Vagina (tissue), 2 donors: ENCODE measurements at regions not wholly inside any gene's neighbourhood (a gene's known extent, or its start where the extent isn't known, plus 50 kb on each side); places are given as distances from the start of the nearest gene placed in this dataset.
A peak's percentile ranks its signal among the peaks of the same experiment; 100 is the strongest.

Experiments
- DNase-seq, 2 donors: peaks; one replicate each; pipeline ENCODE4 v3.0.0-alpha.2; 2017; ENCODE audit errors: extremely low spot score in 2 of 2
- H3K27ac ChIP-seq: fragments of 200-600 bp; sonication (generic); one replicate; pipeline ENCODE4 v1.5.1; 2019
- H3K27me3 ChIP-seq: fragments of 200-600 bp; sonication (generic); one replicate; pipeline ENCODE4 v1.5.1; 2019
- H3K36me3 ChIP-seq, 2 donors: fragments of 200-600 bp; sonication (generic); one replicate each; pipeline ENCODE4 v1.5.1; 2017 to 2019
- H3K4me1 ChIP-seq: fragments of 200-600 bp; sonication (generic); one replicate; pipeline ENCODE4 v1.5.1; 2019
- H3K4me3 ChIP-seq, 2 donors: fragments of 200-600 bp; sonication (generic); 1 replicate in 1 of 2; 2 replicates in 1 of 2; pipeline ENCODE4 v1.5.1; 2016 to 2019
- H3K9me3 ChIP-seq: fragments of 200-600 bp; sonication (generic); one replicate; pipeline ENCODE4 v1.5.1; 2019
- CTCF ChIP-seq, 3 experiments: fragments of 450-650 bp in 2 of 3; fragments of 200-600 bp in 1 of 3; sonication (generic) in 1 of 3; IDR thresholded peaks; one replicate each; pipeline ENCODE4 v1.5.1; 2017 to 2019; ENCODE audit warnings: antibody characterized with exemption in 3 of 3, mild to moderate bottlenecking in 2 of 3, moderate library complexity in 2 of 3
- POLR2A ChIP-seq, 2 donors: fragments of 450-650 bp; IDR thresholded peaks; one replicate each; pipeline ENCODE4 v1.6.1; 2017; ENCODE audit warnings: antibody characterized with exemption in 2 of 2, mild to moderate bottlenecking in 2 of 2, moderate library complexity in 2 of 2
- POLR2AphosphoS5 ChIP-seq, 2 donors: sonication (generic); formaldehyde crosslinking; IDR thresholded peaks; one replicate each; pipeline ENCODE4 v1.9.0; 2017; ENCODE audit warnings: antibody characterized with exemption in 2 of 2, mild to moderate bottlenecking in 2 of 2, low read depth in 1 of 2; ENCODE audit not compliant: insufficient read depth in 1 of 2
- intact Hi-C: fragments of 100-400 bp; cut with DNase I; formaldehyde crosslinking; loops from one replicate; pipeline ENCODE4 v1.15.1; 2023

GRCh38 chr20:58571693-58572427 lies 56.7 kb upstream of the APCDD1L start:
- TF ChIP-seq POLR2A (IDR thresholded peaks at IDR 0.05) (no peak), POLR2AphosphoS5 (IDR thresholded peaks at IDR 0.05; ENCODE audit: insufficient read depth in 1 of 2, low read depth in 1 of 2) (no peak), CTCF (IDR thresholded peaks at IDR 0.05) (no peak)
- no peak for DNase-seq
- Histone ChIP-seq H3K36me3 (no peaks in the 10 kb centered on the region), H3K4me1 (peaks cover 15% of the 10 kb centered on the region), H3K27me3 (no peaks in the 10 kb centered on the region), H3K4me3 (no peak overlapping the region), H3K27ac (peak overlapping the region; percentile 29), H3K9me3 (no peaks in the 10 kb centered on the region)
- intact Hi-C loops, result no loop called here

- Histone ChIP-seq H3K4me3 (no peak overlapping the region), H3K9me3 (no peaks in the 10 kb centered on the region), H3K27ac (no peak overlapping the region), H3K36me3 (no peaks in the 10 kb centered on the region), H3K4me1 (peaks cover 15% of the 10 kb centered on the region), H3K27me3 (no peaks in the 10 kb centered on the region)
- intact Hi-C loops, result no loop called here
- DNase-seq, result no peak
- no peak for TF ChIP-seq POLR2AphosphoS5 (IDR thresholded peaks at IDR 0.05; ENCODE audit: insufficient read depth in 1 of 2, low read depth in 1 of 2)
- TF ChIP-seq CTCF (IDR thresholded peaks at IDR 0.05), result no peak
- TF ChIP-seq POLR2A (IDR thresholded peaks at IDR 0.05), result no peak
Observed at GRCh38 chr20:58571356-58571692, 56.1 kb upstream of the APCDD1L start.

GRCh38 chr20:58570204-58570859 lies 55.1 kb upstream of the APCDD1L start:
- Histone ChIP-seq H3K27me3 (no peaks in the 10 kb centered on the region), H3K27ac (no peak overlapping the region), H3K36me3 (no peaks in the 10 kb centered on the region), H3K4me1 (peaks cover 15% of the 10 kb centered on the region), H3K9me3 (no peaks in the 10 kb centered on the region), H3K4me3 (no peak overlapping the region)
- TF ChIP-seq POLR2AphosphoS5 (IDR thresholded peaks at IDR 0.05; ENCODE audit: insufficient read depth in 1 of 2, low read depth in 1 of 2) (no peak), POLR2A (IDR thresholded peaks at IDR 0.05) (no peak), CTCF (IDR thresholded peaks at IDR 0.05) (no peak)
- intact Hi-C loops, result no loop called here
- no peak for DNase-seq

GRCh38 chr20:58569241-58570125 lies 54.3 kb upstream of the APCDD1L start:
- TF ChIP-seq CTCF (IDR thresholded peaks at IDR 0.05) (no peak), POLR2AphosphoS5 (IDR thresholded peaks at IDR 0.05; ENCODE audit: insufficient read depth in 1 of 2, low read depth in 1 of 2) (no peak)
- Histone ChIP-seq H3K27ac (no peak overlapping the region), H3K36me3 (no peaks in the 10 kb centered on the region), H3K27me3 (no peaks in the 10 kb centered on the region), H3K4me1 (peaks cover 15% of the 10 kb centered on the region), H3K9me3 (no peaks in the 10 kb centered on the region), H3K4me3 (no peak overlapping the region)
- no peak for DNase-seq
- intact Hi-C loops, result no loop called here
